Uterus (tissue), 2 donors: ENCODE measurements at regions not wholly inside any gene's neighbourhood (a gene's known extent, or its start where the extent isn't known, plus 50 kb on each side); places are given as distances from the start of the nearest gene placed in this dataset.

ENCODE experiments used
- POLR2A ChIP-seq, 2 donors: fragments of 450-650 bp; IDR thresholded peaks; one replicate each; pipeline ENCODE4 v1.6.1; 2016; ENCODE audit warnings: antibody characterized with exemption in 2 of 2, mild to moderate bottlenecking in 1 of 2, moderate library complexity in 1 of 2
- TF ChIP-seq, protein P1 (sequence below), 4 experiments: fragments of 200-600 bp in 2 of 4; fragments of 450-650 bp in 2 of 4; sonication (generic) in 2 of 4; IDR thresholded peaks; one replicate each; pipeline ENCODE4 v1.5.1; 2016 to 2019; ENCODE audit warnings: antibody characterized with exemption in 4 of 4, mild to moderate bottlenecking in 2 of 4, moderate library complexity in 1 of 4

DNA sequence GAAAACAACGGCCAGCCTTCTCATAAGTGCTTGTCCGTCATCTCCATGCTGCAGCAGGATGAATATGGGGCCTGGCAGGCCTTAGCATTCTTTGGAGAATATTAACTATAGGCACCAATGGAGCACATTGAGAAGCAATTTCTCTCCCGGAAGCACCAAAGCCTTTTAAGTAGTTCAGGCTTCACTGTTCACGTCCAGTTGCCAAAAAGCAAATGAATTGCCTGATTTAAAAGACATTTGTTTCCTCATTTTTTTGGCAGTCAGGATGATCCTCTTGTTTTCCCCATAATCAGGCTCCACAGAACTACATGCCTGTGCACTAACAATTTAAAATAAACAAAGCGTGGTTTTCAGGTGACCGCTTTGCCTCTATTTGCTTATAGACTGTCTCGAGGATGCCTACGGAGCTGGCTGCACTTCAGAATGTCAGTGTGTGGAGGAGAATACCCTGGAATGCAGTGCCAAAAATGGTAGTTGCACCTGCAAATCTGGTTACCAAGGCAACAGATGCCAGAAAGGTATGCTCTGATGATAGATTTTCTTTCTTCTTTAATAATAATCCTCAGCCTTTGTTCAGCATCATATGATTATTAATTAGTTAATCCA lies 725.2 kb upstream of the GOLIM4 start:
- TF ChIP-seq, protein P1, sequence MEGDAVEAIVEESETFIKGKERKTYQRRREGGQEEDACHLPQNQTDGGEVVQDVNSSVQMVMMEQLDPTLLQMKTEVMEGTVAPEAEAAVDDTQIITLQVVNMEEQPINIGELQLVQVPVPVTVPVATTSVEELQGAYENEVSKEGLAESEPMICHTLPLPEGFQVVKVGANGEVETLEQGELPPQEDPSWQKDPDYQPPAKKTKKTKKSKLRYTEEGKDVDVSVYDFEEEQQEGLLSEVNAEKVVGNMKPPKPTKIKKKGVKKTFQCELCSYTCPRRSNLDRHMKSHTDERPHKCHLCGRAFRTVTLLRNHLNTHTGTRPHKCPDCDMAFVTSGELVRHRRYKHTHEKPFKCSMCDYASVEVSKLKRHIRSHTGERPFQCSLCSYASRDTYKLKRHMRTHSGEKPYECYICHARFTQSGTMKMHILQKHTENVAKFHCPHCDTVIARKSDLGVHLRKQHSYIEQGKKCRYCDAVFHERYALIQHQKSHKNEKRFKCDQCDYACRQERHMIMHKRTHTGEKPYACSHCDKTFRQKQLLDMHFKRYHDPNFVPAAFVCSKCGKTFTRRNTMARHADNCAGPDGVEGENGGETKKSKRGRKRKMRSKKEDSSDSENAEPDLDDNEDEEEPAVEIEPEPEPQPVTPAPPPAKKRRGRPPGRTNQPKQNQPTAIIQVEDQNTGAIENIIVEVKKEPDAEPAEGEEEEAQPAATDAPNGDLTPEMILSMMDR (IDR thresholded peaks at IDR 0.05): no peak
- TF ChIP-seq POLR2A (IDR thresholded peaks at IDR 0.05): no peak
